Activated CD8-positive, alpha-beta memory T cell treated with anti-CD3 and anti-CD28 coated beads, Interleukin-2, amount 50 U/mL, for 48 hours (primary cell): ENCODE measurements at regions not wholly inside any gene's neighbourhood (a gene's known extent, or its start where the extent isn't known, plus 50 kb on each side); places are given as distances from the start of the nearest gene placed in this dataset.

Experiments used
- DNase-seq: peaks from one replicate; pipeline ENCODE4 v3.0.0-alpha.2; 2020

DNA sequence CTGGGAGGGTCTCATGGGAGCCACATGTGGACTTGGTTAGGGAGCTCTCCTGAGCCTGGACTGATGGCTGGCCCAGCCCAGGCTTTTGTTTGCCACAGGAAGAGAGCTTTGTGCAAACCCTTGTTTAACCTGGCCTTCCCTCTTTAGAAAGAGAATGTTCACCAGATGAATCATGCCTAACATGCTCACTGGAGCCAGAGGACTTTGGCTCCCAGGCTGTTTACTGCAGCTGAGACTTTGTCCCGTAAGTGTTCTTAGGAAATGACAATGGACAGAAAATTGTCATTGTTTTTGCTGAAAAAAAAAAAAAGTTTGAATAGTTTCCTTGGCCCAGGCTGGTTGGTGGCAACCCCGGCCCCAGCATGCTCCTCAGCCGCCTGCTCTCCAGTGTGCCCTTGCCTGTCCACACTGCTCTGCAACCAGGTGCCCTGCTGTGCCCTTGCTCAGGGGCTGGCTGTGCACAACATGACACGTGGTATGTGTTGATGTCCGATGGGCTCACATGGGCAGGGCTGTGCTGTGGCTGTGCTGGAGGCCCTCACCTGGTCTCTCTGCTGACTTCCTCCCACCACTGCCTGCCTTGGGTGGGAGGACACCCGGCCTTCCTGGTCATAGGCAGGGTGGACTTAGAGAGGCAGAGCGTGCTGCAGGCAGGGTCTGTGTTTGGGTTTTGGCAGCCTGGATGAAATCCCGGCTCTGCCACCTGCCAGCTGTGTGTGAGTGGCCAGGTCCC lies 215.3 kb upstream of the ZNF32 start:
- peak; percentile 41 for DNase-seq

DNA sequence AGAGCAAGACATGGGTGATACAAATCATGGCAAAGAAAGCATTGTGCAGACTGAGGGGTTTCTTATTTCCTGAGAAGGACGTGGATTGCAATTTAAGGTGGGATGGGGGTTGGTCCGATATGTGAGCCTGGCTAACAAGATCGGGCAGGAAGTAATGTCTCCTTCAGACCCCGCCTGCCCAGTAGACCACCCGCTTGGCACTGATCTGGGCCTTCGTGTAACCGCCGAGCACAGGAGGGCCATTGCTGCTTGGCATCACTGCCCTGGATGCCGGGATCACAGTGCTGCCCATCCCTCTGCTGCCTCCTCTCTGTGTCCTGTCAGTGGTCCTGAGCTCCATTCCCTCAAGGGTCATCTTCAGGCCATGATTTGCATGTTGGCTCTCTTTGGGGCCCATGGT lies 214.6 kb upstream of the ZNF32 start:
- peak; percentile 26 for DNase-seq

DNA sequence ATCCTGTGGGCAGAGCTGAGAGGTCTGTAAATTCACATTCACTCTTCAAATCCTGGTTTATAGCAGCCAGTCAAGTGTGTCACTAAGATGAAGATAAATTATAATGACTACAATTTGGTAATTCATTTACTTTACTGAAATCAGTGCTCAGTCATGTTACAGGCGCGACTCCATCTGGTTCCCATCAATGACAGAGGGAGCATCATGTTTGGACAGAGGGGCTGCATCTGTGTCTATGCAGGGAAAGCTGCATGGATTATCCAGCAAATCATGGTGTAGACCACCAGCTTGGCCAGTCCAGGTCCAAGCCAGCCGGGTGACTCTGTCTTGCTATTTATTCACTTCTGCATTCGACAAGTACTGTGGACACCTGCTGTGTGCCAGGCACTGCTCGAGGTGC lies 214.1 kb upstream of the ZNF32 start:
- no peak for DNase-seq

DNA sequence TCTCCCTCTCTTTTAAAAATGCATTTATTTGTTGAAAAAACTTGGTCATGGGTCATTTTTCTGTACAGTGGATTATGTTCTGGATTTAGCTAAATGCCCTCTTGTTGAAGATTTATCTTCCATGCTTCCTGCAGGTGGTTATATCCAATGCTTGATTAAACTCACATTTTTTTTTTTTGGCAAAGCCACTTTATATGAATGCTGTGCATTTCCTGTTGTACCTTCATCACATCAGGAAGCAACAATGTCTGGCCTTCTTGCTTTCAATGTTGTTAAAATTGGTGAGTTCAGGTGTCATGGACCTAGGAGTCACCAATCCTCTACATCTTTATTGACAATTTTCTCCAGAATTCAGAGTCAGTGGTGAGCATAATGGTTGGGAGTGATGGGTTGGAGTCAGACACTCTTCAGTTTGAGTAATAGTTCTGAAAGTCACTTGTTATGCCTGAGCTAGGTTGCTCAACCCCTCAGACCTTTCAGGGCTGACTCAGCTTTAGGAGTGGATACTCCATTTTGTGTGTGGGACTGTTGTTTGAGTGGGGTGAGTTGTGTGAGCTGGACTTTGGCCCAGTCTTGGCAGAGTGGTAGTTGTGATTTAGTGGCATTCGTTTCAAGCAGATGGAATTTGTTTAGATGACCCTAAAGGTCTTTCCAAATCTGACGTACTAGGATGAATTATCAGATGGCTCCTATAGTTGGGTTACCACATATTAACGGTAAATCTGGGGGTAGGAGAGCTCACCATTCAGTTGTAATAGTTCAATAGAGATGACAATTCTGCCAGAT lies 213.5 kb upstream of the ZNF32 start:
- peak; percentile 33 for DNase-seq

DNA sequence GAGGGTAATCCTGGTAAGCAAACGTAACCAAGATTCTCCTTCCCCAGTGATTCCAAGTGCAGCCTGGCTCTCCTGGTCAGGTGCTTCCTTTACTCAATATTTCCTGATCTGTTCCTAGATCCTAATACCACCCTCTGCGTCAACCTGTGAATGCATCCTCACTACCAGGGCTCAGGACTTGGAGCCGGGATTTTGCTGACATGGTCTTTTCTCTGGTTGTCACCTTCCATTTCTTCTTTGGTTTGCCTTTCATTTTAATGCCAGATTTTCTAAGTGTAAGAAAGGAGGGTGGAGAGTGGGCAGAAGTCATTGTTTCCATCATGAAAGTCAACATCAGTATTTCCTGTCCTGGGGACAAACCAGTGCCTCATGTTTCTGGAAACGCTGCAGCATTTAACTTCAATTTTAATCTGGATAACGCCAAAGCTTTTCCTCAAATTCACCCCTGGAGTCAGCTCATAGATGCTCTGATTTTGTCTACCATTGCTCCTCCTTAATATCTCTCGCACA lies 210.4 kb upstream of the ZNF32 start:
- DNase-seq, result no peak

DNA sequence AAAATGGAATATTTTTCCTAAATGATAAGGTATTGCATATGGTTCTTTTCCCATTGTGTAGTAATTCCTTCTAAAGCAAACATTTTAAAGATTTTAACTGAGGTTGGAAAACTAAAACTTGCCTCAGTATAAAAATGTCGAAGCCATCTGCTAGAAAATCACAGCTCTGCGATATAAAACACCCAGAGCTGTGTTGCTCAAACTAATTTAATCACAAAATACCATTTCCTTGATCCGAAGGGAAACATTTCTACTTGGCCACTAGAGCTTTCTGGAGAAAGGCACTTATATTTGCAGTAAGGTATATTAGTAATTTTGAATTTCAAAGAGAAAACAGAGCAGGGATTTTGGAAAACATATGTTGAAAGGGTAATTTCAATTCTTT lies 209.2 kb upstream of the ZNF32 start:
- no peak for DNase-seq

DNA sequence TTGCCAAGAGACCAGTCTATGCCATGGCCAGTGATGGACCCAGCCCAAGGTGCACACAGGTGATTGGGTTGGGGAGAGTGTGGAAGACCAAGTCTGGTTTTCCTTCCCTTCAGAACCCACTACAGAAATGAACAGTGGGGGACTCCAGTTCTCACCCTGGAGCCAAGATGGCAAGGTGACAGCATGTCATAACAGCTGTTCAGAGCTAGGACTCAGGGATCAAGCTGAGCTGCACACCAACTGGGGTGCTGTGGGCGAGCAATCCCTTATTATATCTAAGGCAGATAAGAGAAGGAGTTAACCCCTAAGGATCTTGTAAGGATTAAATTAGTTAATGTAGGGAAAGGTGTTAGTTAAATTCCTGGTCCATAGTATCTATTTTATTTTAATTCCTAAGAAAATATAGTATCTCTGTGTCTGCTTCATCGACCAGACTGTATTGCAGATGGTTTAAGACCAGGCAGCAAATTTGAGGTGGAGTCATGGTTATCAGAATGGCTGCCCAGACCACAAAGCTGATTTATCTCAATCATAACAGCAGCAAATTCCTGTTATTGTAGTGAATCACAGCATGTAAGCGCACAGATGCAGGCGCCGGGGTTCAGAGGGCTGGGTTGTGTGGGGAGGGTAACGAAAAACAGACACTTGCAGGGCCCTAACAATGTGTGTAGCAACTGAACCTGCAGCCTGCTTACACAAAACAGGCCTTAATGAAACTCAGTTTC lies 208.7 kb upstream of the ZNF32 start:
- DNase-seq, result peak; percentile 17

DNA sequence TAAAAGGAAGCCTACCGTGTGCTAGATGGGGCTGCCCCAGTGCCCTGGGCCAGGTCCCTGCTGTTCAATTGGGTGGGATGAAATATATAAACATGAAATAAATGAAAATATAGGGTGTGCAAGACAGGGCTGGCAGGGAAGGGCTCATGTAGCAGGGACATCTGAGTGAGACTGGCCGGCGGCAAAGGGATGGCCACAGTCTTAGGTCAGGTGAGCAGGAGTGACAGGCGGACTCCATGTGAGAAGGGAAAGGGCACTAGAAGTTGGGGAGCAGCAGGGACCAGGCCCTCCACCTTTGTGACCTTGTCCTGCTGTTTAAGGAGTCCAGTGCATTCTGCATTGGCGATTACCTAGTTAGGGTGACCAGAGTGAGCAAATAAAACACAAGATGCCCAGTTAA lies 207.6 kb upstream of the ZNF32 start:
- peak; percentile 22 for DNase-seq

DNA sequence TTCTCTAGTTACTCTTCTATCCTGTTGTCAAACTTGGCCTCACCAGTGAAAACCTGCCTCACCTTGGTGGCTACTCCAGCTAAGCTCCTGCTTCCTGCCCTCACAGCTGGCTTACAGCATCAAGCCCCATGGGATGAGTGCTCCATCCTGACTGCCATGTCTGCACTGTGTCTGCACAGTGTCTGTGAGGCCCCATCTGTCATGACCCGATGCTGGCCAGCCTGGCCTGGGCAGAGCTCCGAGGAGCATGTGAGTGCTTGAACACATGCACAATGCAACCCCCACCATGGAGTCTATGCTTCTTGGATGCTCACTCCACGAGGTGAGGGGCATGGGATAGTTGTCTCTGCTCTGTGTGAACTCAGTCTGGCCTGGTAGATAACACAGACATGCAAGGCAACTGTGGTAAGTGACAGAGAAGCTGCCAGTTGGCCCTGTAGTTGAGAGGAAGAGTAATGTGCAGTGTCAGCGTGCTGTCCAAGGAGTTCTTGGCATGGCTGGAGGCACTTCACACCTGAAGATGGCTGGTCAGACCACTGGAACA lies 207.1 kb upstream of the ZNF32 start:
- DNase-seq, result peak; percentile 42

DNA sequence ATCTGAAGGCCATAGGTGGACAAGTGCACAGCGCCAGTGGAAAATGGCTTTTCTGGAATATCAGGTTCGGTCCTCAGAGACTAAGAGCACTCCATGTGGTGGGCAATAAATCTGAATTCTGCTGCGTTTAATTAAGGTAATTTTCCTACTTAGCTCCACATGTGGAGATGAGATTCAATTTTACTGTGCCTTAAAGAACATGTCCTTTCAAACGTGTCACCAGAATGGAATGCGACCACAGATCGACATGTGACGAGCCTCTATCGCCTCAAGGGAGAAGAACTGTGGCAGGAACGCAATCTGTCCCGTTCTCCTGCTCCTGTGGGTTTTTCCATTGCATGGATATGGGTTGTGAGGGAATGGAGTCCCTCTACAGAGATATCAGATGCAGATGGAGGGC lies 205.3 kb upstream of the ZNF32 start:
- no peak for DNase-seq

DNA sequence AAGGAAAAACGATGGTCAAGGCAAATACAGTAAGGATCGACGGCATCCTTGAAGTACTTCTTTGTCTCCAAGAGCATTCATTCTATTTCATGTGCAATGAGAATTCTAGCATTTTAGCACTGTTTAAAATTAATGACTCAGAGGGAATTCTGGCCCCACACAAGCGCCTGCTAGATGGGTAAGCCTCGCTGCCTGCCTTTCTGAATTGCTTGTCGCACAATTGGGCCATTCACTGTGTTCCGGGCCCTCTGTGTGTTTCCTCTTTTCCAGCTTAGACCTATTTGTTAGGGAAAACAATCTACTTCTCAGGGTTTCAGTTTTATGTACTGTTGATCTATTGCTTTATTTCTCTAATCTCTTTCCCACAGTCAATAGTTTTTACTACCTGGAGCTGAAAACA lies 204.7 kb upstream of the ZNF32 start:
- no peak for DNase-seq

DNA sequence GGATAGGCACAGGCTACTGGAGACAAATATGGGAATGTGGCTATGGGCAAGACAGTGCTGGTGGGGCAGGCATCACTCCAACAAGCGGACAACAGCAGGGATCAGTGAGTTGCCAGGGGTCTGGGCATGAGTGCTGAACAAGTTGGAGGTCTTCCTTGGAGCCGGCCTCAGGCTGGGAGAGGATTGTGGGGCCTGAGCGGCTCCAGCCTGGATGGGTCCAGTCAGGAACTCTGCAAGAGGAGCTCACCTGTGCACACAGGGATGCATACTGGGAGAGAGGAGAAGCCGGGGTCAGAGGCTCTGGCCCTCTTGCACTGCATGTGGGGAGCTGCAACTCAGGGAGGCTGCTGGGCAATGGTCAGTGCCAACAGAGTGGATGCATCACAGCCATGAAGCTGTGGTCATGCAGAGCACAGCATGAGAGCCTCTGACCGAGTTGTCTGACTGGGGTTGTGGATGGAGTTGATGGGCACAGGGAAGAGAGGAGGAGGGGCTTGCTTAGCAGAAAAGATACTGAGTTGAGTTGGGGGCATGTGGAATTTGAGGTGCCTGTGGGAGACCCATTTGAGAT lies 204.0 kb upstream of the ZNF32 start:
- peak; percentile 26 for DNase-seq

DNA sequence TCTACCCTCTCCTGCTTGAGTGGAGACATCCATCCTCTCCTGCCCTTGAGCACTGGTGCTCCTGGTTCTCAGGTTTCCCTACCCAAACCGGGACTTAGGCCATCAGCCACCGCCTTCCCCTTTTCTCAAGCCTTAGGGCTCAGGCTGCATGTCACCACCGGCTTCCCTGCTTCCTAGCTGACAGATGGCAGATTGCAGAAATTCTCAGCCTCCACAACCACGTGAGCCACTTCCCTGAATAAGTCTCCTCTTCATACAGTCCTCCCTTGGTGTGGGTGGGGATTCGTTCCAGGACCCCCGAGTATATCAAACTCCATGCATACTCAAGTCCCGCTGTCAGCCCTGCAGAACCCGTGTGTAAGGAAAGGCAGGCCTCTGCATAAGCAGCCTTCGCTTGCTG lies 203.5 kb upstream of the ZNF32 start:
- no peak for DNase-seq

DNA sequence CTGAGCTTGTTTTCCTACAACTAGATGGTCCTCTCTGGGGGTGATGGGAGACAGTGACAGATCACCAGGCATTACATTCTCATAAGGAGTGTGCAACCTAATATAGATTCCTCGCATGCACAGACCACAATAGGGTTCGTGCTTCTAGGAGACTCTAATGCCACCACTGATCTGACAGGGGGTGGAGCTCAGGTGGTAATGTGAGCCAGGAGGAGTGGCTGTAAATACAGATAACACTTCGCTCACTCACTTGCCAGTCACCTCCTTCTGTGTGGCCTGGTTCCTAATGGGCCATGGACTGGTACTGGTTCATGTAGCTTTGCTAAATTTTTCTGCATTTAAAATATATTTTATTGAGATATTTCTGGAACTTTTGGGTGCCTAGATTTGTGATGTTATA lies 202.3 kb upstream of the ZNF32 start:
- DNase-seq, result no peak

DNA sequence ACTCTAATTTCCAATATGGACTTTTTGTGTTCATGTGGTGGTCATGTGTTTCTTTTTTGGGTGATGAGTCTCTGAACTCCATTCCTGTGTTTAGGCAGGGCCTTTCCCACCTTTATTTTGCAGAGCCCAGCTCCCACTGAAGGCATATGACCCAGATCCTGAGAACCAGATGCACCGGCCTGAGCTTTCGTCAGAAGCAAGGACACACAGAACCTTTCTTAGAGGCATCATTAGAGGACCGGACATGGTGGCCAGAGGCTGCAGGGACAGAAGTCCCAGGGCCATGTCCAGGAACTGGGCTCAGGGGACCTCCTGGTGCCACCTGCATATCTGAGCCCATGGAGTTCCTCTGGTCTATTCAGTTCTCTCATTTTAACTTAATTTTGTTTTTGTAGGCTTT lies 200.9 kb upstream of the ZNF32 start:
- no peak for DNase-seq

DNA sequence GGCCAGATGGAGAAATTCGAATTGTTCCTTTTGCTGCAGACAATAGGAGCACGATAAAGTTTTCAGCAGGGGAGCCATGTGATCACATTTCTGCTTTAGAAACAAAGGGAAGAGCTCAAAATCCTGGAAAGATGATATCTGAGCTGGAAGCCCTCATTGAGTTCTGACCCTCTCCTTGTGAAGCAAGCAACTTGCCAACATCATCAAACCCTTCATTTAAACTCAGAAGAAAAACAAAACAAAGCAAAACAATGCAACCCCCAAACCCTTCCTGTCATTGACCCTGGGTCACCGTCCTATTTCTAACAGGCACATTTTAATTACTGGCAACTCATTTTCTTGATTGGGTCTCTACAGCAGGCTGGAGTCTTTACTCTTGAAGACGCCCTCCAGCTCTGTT lies 198.3 kb upstream of the ZNF32 start:
- no peak for DNase-seq

DNA sequence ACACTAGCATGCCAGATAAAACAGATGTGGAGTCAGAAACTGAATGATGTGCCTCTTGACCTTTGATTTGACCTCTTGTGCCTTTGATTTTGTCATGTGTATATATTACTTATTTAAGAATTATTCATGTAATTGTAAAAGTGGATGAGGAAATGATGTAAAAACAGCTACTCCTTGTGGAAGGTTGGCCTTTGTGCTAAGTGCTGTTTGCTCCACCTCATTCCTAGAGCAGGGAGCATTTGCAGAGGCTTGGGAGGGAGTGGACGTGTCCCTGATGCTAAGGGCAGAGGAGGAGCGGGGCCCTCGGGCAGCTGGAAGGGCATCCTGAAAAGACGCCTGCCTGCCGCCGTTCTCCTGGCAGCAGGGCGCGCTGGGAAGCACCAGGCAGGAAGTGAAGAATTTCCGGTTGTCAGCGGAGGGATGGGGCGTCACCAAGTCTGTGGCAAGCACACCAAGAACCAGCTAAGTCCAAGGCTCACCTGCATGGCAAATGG lies 197.6 kb upstream of the ZNF32 start:
- DNase-seq, result no peak

DNA sequence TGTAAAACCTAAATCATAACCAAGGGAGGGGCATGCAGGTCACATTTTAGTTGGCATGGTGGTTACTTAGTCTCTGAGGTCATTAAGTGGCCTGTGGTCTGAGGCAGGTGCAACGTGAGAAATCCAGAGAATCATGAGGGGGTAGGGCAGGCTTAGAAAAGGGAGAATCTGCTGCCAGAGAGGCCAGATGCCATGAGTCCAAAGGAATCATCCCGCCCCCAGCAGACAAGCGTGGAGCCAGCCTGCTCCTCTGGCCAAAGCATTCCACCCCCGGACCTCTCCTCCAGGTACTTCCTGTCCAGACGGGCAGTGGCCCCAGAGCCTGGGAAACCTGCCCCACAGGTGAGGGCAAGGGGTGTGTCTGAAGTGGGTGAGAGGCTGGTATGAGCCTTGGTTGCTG lies 196.4 kb upstream of the ZNF32 start:
- no peak for DNase-seq

DNA sequence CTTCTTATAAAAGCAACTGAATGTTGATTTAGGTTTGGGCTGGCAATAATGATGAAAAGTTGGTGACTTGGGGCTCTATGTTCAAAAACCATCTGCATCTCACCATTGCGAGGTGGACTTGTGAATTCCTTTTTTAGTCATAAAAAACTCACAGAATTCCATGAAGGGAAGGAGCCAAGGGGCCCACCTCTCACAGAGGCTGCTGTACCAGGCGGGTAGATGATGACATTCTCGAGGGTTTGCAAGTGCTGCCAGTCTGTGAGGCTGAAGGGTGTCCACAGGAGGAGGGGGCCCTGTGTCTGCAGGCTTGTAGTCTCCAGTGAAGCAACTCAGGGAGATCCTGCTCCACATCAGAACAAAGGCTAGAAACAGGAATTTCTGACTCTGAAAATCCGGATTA lies 195.5 kb upstream of the ZNF32 start:
- DNase-seq, result no peak

DNA sequence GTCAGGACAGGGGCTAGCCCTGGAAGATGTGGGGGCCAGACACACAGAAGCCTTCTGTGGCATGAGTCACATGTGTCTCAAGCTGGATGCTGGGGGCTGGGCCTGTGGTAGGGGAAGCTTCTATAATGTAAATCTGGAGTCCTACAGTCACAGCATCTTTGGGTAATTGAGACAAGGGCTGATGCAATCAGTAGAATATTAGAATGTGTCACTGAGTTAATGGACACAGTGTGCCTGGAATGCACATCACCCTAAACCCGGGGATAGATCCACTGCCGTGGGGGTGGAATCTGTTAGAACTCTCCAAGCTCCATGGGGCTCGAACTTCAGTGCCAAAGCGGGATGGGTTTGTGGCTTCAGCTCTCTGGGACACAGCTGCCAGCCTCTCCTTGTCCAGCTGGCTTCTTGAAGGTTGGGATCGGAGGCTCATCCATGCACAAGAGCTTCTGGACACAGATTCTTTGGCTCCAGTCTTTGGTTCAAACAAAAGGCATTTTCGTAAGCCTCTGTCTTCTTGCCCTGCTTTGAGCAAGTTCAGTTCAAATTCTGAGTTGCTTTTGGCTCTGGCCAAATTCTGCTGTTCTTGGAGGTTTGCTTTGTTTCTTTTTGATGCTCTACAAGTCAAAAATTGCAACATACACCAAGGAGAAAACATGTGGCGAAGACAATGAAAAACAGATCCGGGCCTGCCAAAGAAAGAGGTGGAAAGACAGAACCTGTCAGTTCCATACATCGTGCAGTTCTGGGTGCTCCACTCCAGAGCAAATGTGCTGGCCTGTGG lies 194.8 kb upstream of the ZNF32 start:
- DNase-seq, result no peak

DNA sequence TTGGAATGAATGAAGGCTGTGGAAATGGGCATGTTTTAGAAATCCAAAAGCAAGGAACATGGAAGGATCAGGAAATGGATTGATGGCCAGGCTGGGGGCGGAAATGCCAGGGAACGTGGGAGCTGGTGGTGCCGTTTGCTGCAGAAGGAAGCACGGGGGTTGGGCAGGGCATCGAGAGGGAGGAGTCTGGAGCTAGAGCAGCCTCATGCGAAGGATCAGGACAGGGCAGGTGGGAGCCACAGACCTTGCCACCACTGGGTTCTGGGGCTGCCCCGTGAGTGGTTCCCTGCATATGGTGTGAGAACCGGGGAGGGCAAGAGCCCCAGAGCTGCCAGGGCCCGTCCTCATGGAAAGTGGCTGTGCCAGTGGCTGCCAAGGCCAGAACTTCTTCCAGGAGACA lies 193.8 kb upstream of the ZNF32 start:
- DNase-seq, result no peak

DNA sequence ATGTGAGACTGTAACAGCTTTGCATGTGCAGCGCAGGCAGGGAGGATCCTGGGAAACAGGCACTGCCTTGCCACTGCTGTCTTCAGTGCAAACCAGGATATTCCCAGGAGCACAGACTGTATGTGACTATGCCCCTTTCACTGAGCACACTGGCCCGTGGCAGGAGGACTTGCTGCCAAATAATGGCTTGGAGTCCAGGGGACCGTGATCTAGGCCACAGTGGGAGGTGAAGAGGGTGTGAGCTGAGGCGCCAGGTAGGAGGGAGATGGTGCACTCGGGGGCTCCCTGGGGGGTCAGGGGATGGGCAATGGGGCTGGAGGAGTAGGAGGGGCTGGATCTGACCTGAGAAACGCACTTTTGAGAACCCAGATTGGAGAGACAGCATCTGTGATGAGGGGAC lies 193.4 kb upstream of the ZNF32 start:
- no peak for DNase-seq
